Fibroblast of lung (primary cell): ENCODE measurements at regions not wholly inside any gene's neighbourhood (a gene's known extent, or its start where the extent isn't known, plus 50 kb on each side); places are given as distances from the start of the nearest gene placed in this dataset.

Experiments used
- EZH2 ChIP-seq: IDR thresholded peaks from 2 replicates; pipeline ENCODE4 v1.5.1; 2012; ENCODE audit warnings: low read length, control low read depth, mild to moderate bottlenecking; ENCODE audit errors: missing control alignments
- TF ChIP-seq, protein P1 (sequence below), 2 donors: IDR thresholded peaks in 1 of 2; conservative IDR thresholded peaks in 1 of 2; 1 replicate in 1 of 2; 2 replicates in 1 of 2; pipeline ENCODE4 v1.5.1; 2011 to 2012; ENCODE audit warnings: low read length in 2 of 2, control low read depth in 1 of 2, inconsistent platforms in 1 of 2, low read depth in 1 of 2, mild to moderate bottlenecking in 1 of 2

DNA sequence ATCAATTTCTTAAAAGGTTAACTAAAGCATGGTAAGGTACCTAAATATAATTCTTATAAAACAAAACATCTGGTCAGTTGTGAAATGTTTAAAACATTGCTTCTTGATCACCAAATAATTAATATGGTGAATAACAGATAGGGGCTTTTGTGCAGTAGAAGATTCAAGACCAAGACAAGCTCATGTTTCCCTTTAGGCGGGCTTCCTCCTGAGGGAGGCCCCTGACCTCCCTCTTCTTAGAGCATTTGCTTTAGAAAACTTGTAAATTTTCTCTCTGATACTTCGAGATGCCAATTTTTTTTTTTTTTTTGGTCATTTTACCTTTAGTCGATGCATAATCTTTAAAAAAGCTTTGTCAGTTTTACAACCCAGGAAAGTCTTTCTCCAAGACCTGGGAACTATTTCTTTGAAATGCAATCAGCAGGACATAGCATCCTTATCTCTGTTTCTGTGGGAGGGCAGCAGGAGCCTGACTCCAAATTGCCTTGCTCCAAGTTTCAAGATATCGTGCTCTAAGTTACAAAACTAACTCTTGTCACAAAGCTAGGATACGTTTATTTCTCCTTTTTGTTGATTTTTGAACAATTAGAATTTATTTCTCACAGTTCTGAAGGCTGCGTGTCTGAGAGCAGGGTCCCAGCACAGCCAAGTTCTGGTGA is 66.6 kb upstream of the BICD1 start:
- TF ChIP-seq, protein P1, sequence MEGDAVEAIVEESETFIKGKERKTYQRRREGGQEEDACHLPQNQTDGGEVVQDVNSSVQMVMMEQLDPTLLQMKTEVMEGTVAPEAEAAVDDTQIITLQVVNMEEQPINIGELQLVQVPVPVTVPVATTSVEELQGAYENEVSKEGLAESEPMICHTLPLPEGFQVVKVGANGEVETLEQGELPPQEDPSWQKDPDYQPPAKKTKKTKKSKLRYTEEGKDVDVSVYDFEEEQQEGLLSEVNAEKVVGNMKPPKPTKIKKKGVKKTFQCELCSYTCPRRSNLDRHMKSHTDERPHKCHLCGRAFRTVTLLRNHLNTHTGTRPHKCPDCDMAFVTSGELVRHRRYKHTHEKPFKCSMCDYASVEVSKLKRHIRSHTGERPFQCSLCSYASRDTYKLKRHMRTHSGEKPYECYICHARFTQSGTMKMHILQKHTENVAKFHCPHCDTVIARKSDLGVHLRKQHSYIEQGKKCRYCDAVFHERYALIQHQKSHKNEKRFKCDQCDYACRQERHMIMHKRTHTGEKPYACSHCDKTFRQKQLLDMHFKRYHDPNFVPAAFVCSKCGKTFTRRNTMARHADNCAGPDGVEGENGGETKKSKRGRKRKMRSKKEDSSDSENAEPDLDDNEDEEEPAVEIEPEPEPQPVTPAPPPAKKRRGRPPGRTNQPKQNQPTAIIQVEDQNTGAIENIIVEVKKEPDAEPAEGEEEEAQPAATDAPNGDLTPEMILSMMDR (conservative IDR thresholded peaks at IDR 0.05 in 1 of 2, IDR thresholded peaks at IDR 0.05 in 1 of 2; ENCODE audit: low read depth in 1 of 2, low read length in 2 of 2): no peak
- TF ChIP-seq EZH2: no peak
